Keratinocyte (primary cell): ENCODE measurements at regions not wholly inside any gene's neighbourhood (a gene's known extent, or its start where the extent isn't known, plus 50 kb on each side); places are given as distances from the start of the nearest gene placed in this dataset.

ENCODE experiments used
- CTCF ChIP-seq, 3 experiments: IDR thresholded peaks in 1 of 3; conservative IDR thresholded peaks in 1 of 3; optimal IDR thresholded peaks in 1 of 3; 2 replicates in 2 of 3; 3 replicates in 1 of 3; pipeline versions ENCODE3 to v1.5.1; 2011; ENCODE audit warnings: low read length in 3 of 3, mild to moderate bottlenecking in 3 of 3, moderate library complexity in 2 of 3, control low read depth in 1 of 3, inconsistent platforms in 1 of 3; ENCODE audit not compliant: insufficient read depth in 2 of 3; ENCODE audit errors: extremely low read depth in 1 of 3
- EZH2 ChIP-seq: IDR thresholded peaks from one replicate; pipeline ENCODE4 v1.6.1; 2012; ENCODE audit warnings: inconsistent platforms, mild to moderate bottlenecking, low read length, moderate library complexity

- no peak for TF ChIP-seq CTCF (optimal IDR thresholded peaks at IDR 0.05 in 1 of 3, IDR thresholded peaks at IDR 0.05 in 1 of 3, conservative IDR thresholded peaks at IDR 0.05 in 1 of 3; ENCODE audit: extremely low read depth in 1 of 3, insufficient read depth in 2 of 3, low read length in 3 of 3)
- no peak for TF ChIP-seq EZH2
Observed at GRCh38 chr7:16207321-16207720, 214.0 kb downstream of the CRPPA start.
